ENCODE measurements at regions not wholly inside any gene's neighbourhood (a gene's known extent, or its start where the extent isn't known, plus 50 kb on each side); places are given as distances from the start of the nearest gene placed in this dataset.

DNA sequence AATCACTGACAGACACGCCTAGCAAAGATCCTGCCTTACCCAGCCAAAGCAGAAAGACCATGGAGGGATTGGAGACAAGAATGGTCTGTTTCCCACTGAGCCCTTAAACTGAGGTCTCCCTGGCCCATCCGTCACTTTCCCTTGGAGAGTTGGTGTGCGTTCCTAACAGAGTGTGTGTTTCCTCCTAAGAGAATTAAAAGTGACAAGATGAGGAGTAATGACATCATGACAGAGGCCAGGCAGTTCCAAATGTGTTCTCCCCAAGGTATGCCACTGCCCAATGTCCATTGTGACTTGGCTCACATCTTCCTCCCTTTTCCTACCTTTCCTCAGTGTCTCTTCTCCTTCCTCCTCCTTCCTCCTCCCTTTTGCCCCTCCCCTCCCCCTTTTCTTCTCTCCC, 295.7 kb downstream of the SIPA1L2 start:
- no peak overlapping the region for H2AFZ ChIP-seq (ENCODE audit: low read length)
- no peak for TF ChIP-seq CTCF (conservative IDR thresholded peaks at IDR 0.05)

More for the DNA sequence above, 295.7 kb downstream of the SIPA1L2 start:
- H2BK5ac ChIP-seq (ENCODE audit: insufficient read length, low read length), result no peak overlapping the region
- no peaks in the 10 kb centered on the region for H3K79me2 ChIP-seq (ENCODE audit: insufficient read depth, low read length)
- H3K18ac ChIP-seq (ENCODE audit: insufficient read length, low read depth, low read length), result no peak overlapping the region
- H3K14ac ChIP-seq (ENCODE audit: insufficient read depth, low read length), result no peak overlapping the region
- no peak overlapping the region for H4K8ac ChIP-seq (replicated peaks; ENCODE audit: insufficient read length, low read depth, low read length)
- no peak for DNase-seq
- H3K36me3 Mint-ChIP-seq (ENCODE audit: insufficient read depth in 1 of 3, low read depth in 3 of 3), result peaks cover 11 to 22% (median 13%) of the 10 kb centered on the region in 3 experiments
- H3K27ac Mint-ChIP-seq, result no peak overlapping the region
- H2BK15ac ChIP-seq (ENCODE audit: low read depth, low read length), result no peak overlapping the region
- H3K23me2 ChIP-seq (ENCODE audit: insufficient read length, low read depth, low read length, poor library complexity, severe bottlenecking), result no peaks in the 10 kb centered on the region
- no peak overlapping the region for H3K27ac ChIP-seq (ENCODE audit: insufficient read length, low read depth, low read length)
- no peak overlapping the region for H2BK20ac ChIP-seq (ENCODE audit: low read depth, low read length, poor library complexity, severe bottlenecking)
- H3K27me3 ChIP-seq (ENCODE audit: insufficient read depth, low read length), result no peaks in the 10 kb centered on the region
- H3K4ac ChIP-seq (ENCODE audit: low read depth, low read length), result no peak overlapping the region
- no peak overlapping the region for H4K91ac ChIP-seq (ENCODE audit: insufficient read length, low read depth, low read length)
- H3K23ac ChIP-seq (ENCODE audit: insufficient read length, low read depth, low read length), result no peak overlapping the region
- H3K4me3 Mint-ChIP-seq, result no peak overlapping the region
- H3K4me1 Mint-ChIP-seq, result peaks cover 0 to 3% of the 10 kb centered on the region in 2 experiments; a peak in 1 of 4 replicates
- no peaks in the 10 kb centered on the region for H4K20me1 ChIP-seq (ENCODE audit: control insufficient read depth, insufficient read depth, insufficient read length)
- H3K9me3 ChIP-seq (ENCODE audit: control insufficient read depth, low read depth, low read length), result peaks cover 5% of the 10 kb centered on the region
- H3K79me1 ChIP-seq (ENCODE audit: insufficient read depth, low read depth, low read length, poor library complexity, severe bottlenecking), result no peaks in the 10 kb centered on the region
- H2BK120ac ChIP-seq (ENCODE audit: low read depth, low read length, poor library complexity, severe bottlenecking), result no peak overlapping the region
- H4K5ac ChIP-seq (ENCODE audit: insufficient read length, low read depth, low read length), result no peak overlapping the region
- no CpG with 5 or more reads among the region's 3 CpGs for WGBS (ENCODE audit: extremely low coverage, insufficient read length, low lambda C conversion rate)
- no peaks in the 10 kb centered on the region for H3K4me1 ChIP-seq (ENCODE audit: insufficient read depth, low read length)
- H3K4me2 ChIP-seq (ENCODE audit: insufficient read depth, insufficient read length, low read length), result no peak overlapping the region
- H3K9ac ChIP-seq (ENCODE audit: extremely low read depth, insufficient read length, low read length), result no peak overlapping the region
- H2BK12ac ChIP-seq (ENCODE audit: insufficient read length, low read depth, low read length), result no peak overlapping the region
- peaks cover 36% of the 10 kb centered on the region for H3K27me3 Mint-ChIP-seq (ENCODE audit: low read depth)
- no peak overlapping the region for H3K56ac ChIP-seq (ENCODE audit: insufficient read length, low read depth, low read length)
- no peak overlapping the region for H3T11ph ChIP-seq (ENCODE audit: low read length)
- H3K9me3 Mint-ChIP-seq, result peaks cover 22 to 27% of the 10 kb centered on the region in 2 experiments
- H2AK5ac ChIP-seq (ENCODE audit: insufficient read length, low read length), result no peak overlapping the region
